NCI-H2227 (cell line): ENCODE measurements at regions not wholly inside any gene's neighbourhood (a gene's known extent, or its start where the extent isn't known, plus 50 kb on each side); places are given as distances from the start of the nearest gene placed in this dataset.
"Not testable (repeated sequence)": the region's sequence is repeated elsewhere in the genome, so short reads cannot be mapped to it uniquely, and the experiment has no call there.

Source experiments
- DNase-seq: peaks from one replicate; lab custom pipeline; 2025; ENCODE audit not compliant: unreplicated experiment; lab: John Stamatoyannopoulos, UW

GRCh38 chr14:101616202-101616601 lies 54.9 kb downstream of the DIO3 start:
- DNase-seq = no peak

GRCh38 chr14:101619484-101619883 lies 58.2 kb downstream of the DIO3 start:
- DNase-seq = no peak

- DNase-seq = no peak
Measured at GRCh38 chr14:101620031-101620788, 58.9 kb downstream of the DIO3 start.

GRCh38 chr14:101620821-101621785 lies 59.8 kb downstream of the DIO3 start:
- no peak for DNase-seq

GRCh38 chr14:101622251-101623076 lies 61.2 kb downstream of the DIO3 start:
- DNase-seq = no peak

- no peak for DNase-seq
Measured at GRCh38 chr14:101623077-101623372, 61.7 kb downstream of the DIO3 start.

GRCh38 chr14:101623685-101624444 lies 62.6 kb downstream of the DIO3 start:
- no peak for DNase-seq

GRCh38 chr14:101624536-101624935 lies 63.2 kb downstream of the DIO3 start:
- no peak for DNase-seq

GRCh38 chr14:101625336-101626097 lies 64.2 kb downstream of the DIO3 start:
- DNase-seq = no peak

GRCh38 chr14:101626331-101626730 lies 65.0 kb downstream of the DIO3 start:
- DNase-seq = no peak

- no peak for DNase-seq
Measured at GRCh38 chr14:101627915-101628262, 66.6 kb downstream of the DIO3 start.

GRCh38 chr14:101628471-101628966 lies 67.2 kb downstream of the DIO3 start:
- peak; percentile 89 for DNase-seq

GRCh38 chr14:101628975-101629374 lies 67.7 kb downstream of the DIO3 start:
- DNase-seq = no peak

- DNase-seq = no peak
Measured at GRCh38 chr14:101630056-101630965, 69.0 kb downstream of the DIO3 start.

- DNase-seq = no peak
Measured at GRCh38 chr14:101631199-101631598, 69.9 kb downstream of the DIO3 start.

GRCh38 chr14:101631970-101632369 lies 70.7 kb downstream of the DIO3 start:
- DNase-seq = not testable (repeated sequence)

GRCh38 chr14:101632520-101632919 lies 71.2 kb downstream of the DIO3 start:
- DNase-seq = no peak

- no peak for DNase-seq
Measured at GRCh38 chr14:101633276-101633675, 72.0 kb downstream of the DIO3 start.
